ENCODE measurements at regions not wholly inside any gene's neighbourhood (a gene's known extent, or its start where the extent isn't known, plus 50 kb on each side); places are given as distances from the start of the nearest gene placed in this dataset.

GRCh38 chr6:139701695-139702094, 327.2 kb upstream of the CITED2 start:
- TF ChIP-seq CTCF (IDR thresholded peaks at IDR 0.05; ENCODE audit: poor library complexity): no peak
- no peak for TF ChIP-seq EZH2phosphoT487 (IDR thresholded peaks at IDR 0.05; ENCODE audit: low read depth, severe bottlenecking, unreplicated experiment)

Measured in hepatocyte (in vitro differentiated cells).